Panc1 (cell line): ENCODE measurements at regions not wholly inside any gene's neighbourhood (a gene's known extent, or its start where the extent isn't known, plus 50 kb on each side); places are given as distances from the start of the nearest gene placed in this dataset.

Source experiments
- ATAC-seq: fragments of 200-7000 bp; cut with Tn5 transposase; 2 replicates; pipeline ENCODE4 v1.9.1; 2020; ENCODE audit warnings: mild to moderate bottlenecking, moderate library complexity
- BruUV-seq: library from RNA; stranded (reverse); fragments of 400-500 nt; replicated peaks from 2 replicates; lab custom pipeline; 2021; lab: Mats Ljungman, UMichigan
- CTCF ChIA-PET: fragments of 300-600 bp; sonication (Branson Sonifier 250); formaldehyde crosslinking; loops from one replicate; lab custom pipeline; 2022; ENCODE audit warnings: antibody characterized with exemption; lab: Charles Lee
- POLR2A ChIA-PET: fragments of 300-600 bp; sonication (Branson Sonifier 250); formaldehyde crosslinking; loops from one replicate; lab custom pipeline; 2022; ENCODE audit warnings: antibody characterized with exemption; lab: Charles Lee
- DNase-seq: peaks from one replicate; pipeline ENCODE4 v3.0.0-alpha.2; 2010; ENCODE audit warnings: low read depth, low spot score
- H3K27ac ChIP-seq: 2 replicates; pipeline ENCODE4 v1.5.1; 2011; ENCODE audit warnings: mild to moderate bottlenecking, low read length, inconsistent platforms
- H3K27me3 ChIP-seq: fragments of 200-500 bp; sonication (Bioruptor generic); 2 replicates; pipeline ENCODE4 v1.6.0; 2014; ENCODE audit warnings: low read length, inconsistent platforms; ENCODE audit not compliant: control insufficient read depth, insufficient read depth
- H3K36me3 ChIP-seq: fragments of 200-500 bp; sonication (Bioruptor generic); 2 replicates; pipeline ENCODE4 v1.5.1; 2014; ENCODE audit warnings: inconsistent platforms, mild to moderate bottlenecking, low read length, moderate library complexity; ENCODE audit not compliant: control insufficient read depth, insufficient read depth
- H3K4me1 ChIP-seq: 2 replicates; pipeline ENCODE4 v1.5.1; 2011; ENCODE audit warnings: inconsistent platforms, mild to moderate bottlenecking, low read length, moderate library complexity; ENCODE audit not compliant: control insufficient read depth, insufficient read depth
- H3K4me3 ChIP-seq, 2 experiments: 2 replicates each; pipeline ENCODE4 v1.5.1; 2011 to 2012; ENCODE audit warnings: low read depth in 2 of 2, low read length in 2 of 2, mild to moderate bottlenecking in 2 of 2, inconsistent platforms in 1 of 2, moderate library complexity in 1 of 2
- H3K9me3 ChIP-seq: fragments of 200-500 bp; sonication (Bioruptor generic); 2 replicates; pipeline ENCODE4 v1.5.1; 2014; ENCODE audit warnings: low read depth, mild to moderate bottlenecking, inconsistent platforms, low read length, moderate library complexity; ENCODE audit not compliant: control insufficient read depth, insufficient read depth
- CTCF ChIP-seq: fragments of 450-650 bp; IDR thresholded peaks from 2 replicates; pipeline ENCODE4 v1.5.1; 2017; ENCODE audit warnings: mild to moderate bottlenecking
- POLR2AphosphoS5 ChIP-seq: IDR thresholded peaks from 2 replicates; pipeline ENCODE4 v1.6.1; 2012; ENCODE audit warnings: mild to moderate bottlenecking, low read depth, low read length, moderate library complexity
- REST ChIP-seq, 2 experiments: IDR thresholded peaks; 2 replicates each; pipeline ENCODE4 v1.6.1; 2011 to 2012; ENCODE audit warnings: low read depth in 2 of 2, control low read depth in 1 of 2, low read length in 1 of 2, mild to moderate bottlenecking in 1 of 2, moderate library complexity in 1 of 2; ENCODE audit not compliant: insufficient read depth in 1 of 2
- SIN3A ChIP-seq: IDR thresholded peaks from 2 replicates; pipeline ENCODE4 v1.6.1; 2012; ENCODE audit warnings: low read depth, mild to moderate bottlenecking, low read length, moderate library complexity, borderline replicate concordance; ENCODE audit not compliant: insufficient read depth
- TCF7L2 ChIP-seq: IDR thresholded peaks from 2 replicates; pipeline ENCODE4 v1.6.1; 2011; ENCODE audit warnings: mild to moderate bottlenecking, low read depth, low read length, inconsistent platforms
- in situ Hi-C: cut with HindIII; loops from 2 replicates; pipeline ENCODE4 v1.10.0; 2016; ENCODE audit warnings: low sequenced_read_pairs, low pct_unique_long_range_greater_than_20kb
- intact Hi-C: fragments of 100-400 bp; cut with micrococcal nuclease; formaldehyde crosslinking; loops from one replicate; pipeline ENCODE4 v1.10.0; 2022; ENCODE audit not compliant: unreplicated experiment

- ATAC-seq = no peak
- Histone ChIP-seq H3K4me1 (no peaks in the 10 kb centered on the region), H3K27ac (no peak overlapping the region), H3K36me3 (no peaks in the 10 kb centered on the region), H3K9me3 (no peaks in the 10 kb centered on the region), H3K4me3 (no peak overlapping the region), H3K27me3 (no peaks in the 10 kb centered on the region)
- ChIA-PET CTCF (no interaction called here), POLR2A (no interaction called here)
- intact Hi-C loops = no loop called here
- no TSS peak for BruUV-seq
- no peak for DNase-seq
- TF ChIP-seq REST (IDR thresholded peaks at IDR 0.05; ENCODE audit: insufficient read depth in 1 of 2, low read depth in 2 of 2, low read length in 1 of 2) (no peak), POLR2AphosphoS5 (no peak), SIN3A (no peak), CTCF (no peak), TCF7L2 (no peak)
- in situ Hi-C loops = no loop called here
Measured at GRCh38 chrX:39396358-39396995, 595.2 kb downstream of the MID1IP1 start.

DNA sequence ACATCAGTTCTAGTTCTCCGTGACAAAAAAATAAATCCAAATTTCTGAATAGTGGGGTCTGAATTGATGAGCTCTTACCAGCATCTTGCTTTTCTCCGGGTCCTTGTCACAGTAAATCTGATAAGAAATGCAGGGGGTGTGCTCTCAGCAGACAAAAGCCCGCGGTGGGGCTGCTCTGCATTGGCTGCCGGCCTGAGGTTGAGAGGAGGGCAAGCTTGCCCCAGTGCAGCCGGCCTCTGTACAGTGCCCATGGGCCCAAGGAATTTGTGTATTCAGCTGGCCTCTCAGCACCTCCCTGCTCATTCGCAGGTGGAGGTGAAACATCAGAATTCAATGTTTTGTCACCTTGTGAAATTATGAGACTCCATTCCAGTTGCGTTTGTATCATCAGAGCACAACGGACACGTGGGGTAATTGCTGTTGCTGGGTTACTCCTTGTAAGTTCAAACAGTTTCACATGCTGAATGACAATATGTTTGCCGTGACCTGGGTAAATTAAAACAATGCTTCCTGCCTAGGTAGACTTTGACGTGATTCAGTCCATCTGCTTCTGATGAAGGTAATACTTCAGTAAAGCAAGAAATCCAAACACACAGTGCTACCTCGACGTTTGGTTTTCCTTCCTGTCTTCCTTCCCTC, 596.4 kb downstream of the MID1IP1 start:
- no peak for DNase-seq
- no peak for ATAC-seq
- Histone ChIP-seq H3K27me3 (no peaks in the 10 kb centered on the region), H3K4me1 (no peaks in the 10 kb centered on the region), H3K27ac (no peak overlapping the region), H3K36me3 (no peaks in the 10 kb centered on the region), H3K9me3 (no peaks in the 10 kb centered on the region), H3K4me3 (no peak overlapping the region)
- intact Hi-C loops (no loop called here), in situ Hi-C loops (no loop called here)
- no TSS peak for BruUV-seq
- ChIA-PET POLR2A (no interaction called here), CTCF (no interaction called here)
- TF ChIP-seq REST (IDR thresholded peaks at IDR 0.05; ENCODE audit: insufficient read depth in 1 of 2, low read depth in 2 of 2, low read length in 1 of 2) (no peak), SIN3A (no peak), CTCF (no peak), TCF7L2 (no peak), POLR2AphosphoS5 (no peak)
